H1 (cell line): ENCODE measurements at regions not wholly inside any gene's neighbourhood (a gene's known extent, or its start where the extent isn't known, plus 50 kb on each side); places are given as distances from the start of the nearest gene placed in this dataset.

Experiments used
- CTCF ChIP-seq, 3 experiments: IDR thresholded peaks; 1 replicate in 2 of 3; 2 replicates in 1 of 3; pipeline versions ENCODE4 v1.5.1 to v1.6.1; 2011; ENCODE audit warnings: low read length in 3 of 3, mild to moderate bottlenecking in 3 of 3, inconsistent platforms in 2 of 3, low read depth in 1 of 3, moderate library complexity in 1 of 3; ENCODE audit not compliant: insufficient read depth in 1 of 3; ENCODE audit errors: control extremely low read depth in 1 of 3
- EGR1 ChIP-seq: IDR thresholded peaks from 2 replicates; pipeline ENCODE4 v1.6.1; 2011; ENCODE audit warnings: low read depth, low read length, borderline replicate concordance
- GTF2F1 ChIP-seq: IDR thresholded peaks from 2 replicates; pipeline ENCODE4 v1.6.1; 2012; ENCODE audit warnings: low read depth, low read length, improper control_type of control experiment, borderline replicate concordance
- POLR2AphosphoS5 ChIP-seq: IDR thresholded peaks from 2 replicates; pipeline ENCODE4 v1.6.1; 2011; ENCODE audit warnings: low read depth, low read length
- SP1 ChIP-seq: IDR thresholded peaks from 2 replicates; pipeline ENCODE4 v1.6.1; 2011; ENCODE audit warnings: low read depth, low read length
- SP2 ChIP-seq: IDR thresholded peaks from 2 replicates; pipeline ENCODE4 v1.6.1; 2012; ENCODE audit warnings: mild to moderate bottlenecking, low read length, inconsistent platforms
- USF2 ChIP-seq: IDR thresholded peaks from 2 replicates; pipeline ENCODE4 v1.6.1; 2011; ENCODE audit warnings: low read length, improper control_type of control experiment

GRCh38 chr2:188787658-188788240 is 186.4 kb upstream of the COL3A1 start:
- TF ChIP-seq EGR1 (no peak), SP2 (no peak), POLR2AphosphoS5 (no peak), GTF2F1 (no peak), SP1 (no peak), USF2 (no peak), CTCF (IDR thresholded peaks at IDR 0.05; ENCODE audit: control extremely low read depth in 1 of 3, insufficient read depth in 1 of 3, low read depth in 1 of 3, low read length in 3 of 3) (no peak)
